B cell (primary cell): ENCODE measurements at regions not wholly inside any gene's neighbourhood (a gene's known extent, or its start where the extent isn't known, plus 50 kb on each side); places are given as distances from the start of the nearest gene placed in this dataset.

Experiments
- ATAC-seq: fragments of 200-7000 bp; cut with Tn5 transposase; one replicate; pipeline ENCODE4 v1.10.0; 2021; ENCODE audit warnings: low read depth, mild to moderate bottlenecking, moderate number of reproducible peaks, moderate library complexity
- CTCF ChIA-PET: fragments of 350-600 bp; sonication (Branson Sonifier 250); formaldehyde crosslinking; loops from one replicate; lab custom pipeline; 2021; ENCODE audit warnings: antibody characterized with exemption, inconsistent platforms; lab: Charles Lee
- POLR2A ChIA-PET: fragments of 350-600 bp; sonication (Branson Sonifier 250); formaldehyde crosslinking; loops from one replicate; lab custom pipeline; 2021; ENCODE audit warnings: antibody characterized with exemption; lab: Charles Lee
- DNase-seq: peaks from one replicate; pipeline ENCODE4 v3.0.0; 2013
- H2AFZ ChIP-seq: 2 replicates; pipeline ENCODE4 v1.6.1; 2012; ENCODE audit warnings: mild to moderate bottlenecking, low read depth, low read length; ENCODE audit not compliant: insufficient read depth, poor library complexity, severe bottlenecking
- H3K27ac ChIP-seq, 2 donors: 1 replicate in 1 of 2; 2 replicates in 1 of 2; pipeline ENCODE4 v1.5.1; 2012 to 2013; ENCODE audit warnings: low read length in 2 of 2, mild to moderate bottlenecking in 2 of 2, moderate library complexity in 1 of 2
- H3K27me3 ChIP-seq, 4 experiments: fragments of 200-600 bp in 1 of 4; sonication (generic) in 1 of 4; replicated peaks in 1 of 4; 1 replicate in 2 of 4; 2 replicates in 2 of 4; pipeline versions ENCODE4 v1.6.1 to v1.7.0; 2013 to 2016; ENCODE audit warnings: low read length in 3 of 4, mild to moderate bottlenecking in 2 of 4, mixed read lengths in 1 of 4, moderate library complexity in 1 of 4; ENCODE audit not compliant: insufficient read depth in 4 of 4, control insufficient read depth in 3 of 4; ENCODE audit errors: control extremely low read depth in 1 of 4
- H3K36me3 ChIP-seq, 2 experiments: replicated peaks in 1 of 2; 1 replicate in 1 of 2; 2 replicates in 1 of 2; pipeline versions ENCODE4 v1.6.1 to v1.7.1; 2013; ENCODE audit warnings: low read length in 1 of 2; ENCODE audit not compliant: insufficient read depth in 2 of 2, control insufficient read depth in 1 of 2; ENCODE audit errors: control extremely low read depth in 1 of 2, extremely low read depth in 1 of 2
- H3K4me1 ChIP-seq, 2 donors: fragments of 200-600 bp in 1 of 2; sonication (generic) in 1 of 2; 1 replicate in 1 of 2; 2 replicates in 1 of 2; pipeline versions ENCODE4 v1.5.1 to v1.6.1; 2013 to 2017; ENCODE audit warnings: low read length in 2 of 2; ENCODE audit not compliant: control insufficient read depth in 2 of 2, insufficient read depth in 2 of 2
- H3K4me2 ChIP-seq: replicated peaks from 2 replicates; pipeline ENCODE3; 2012; ENCODE audit warnings: mild to moderate bottlenecking, low read depth, low read length; ENCODE audit not compliant: poor library complexity, severe bottlenecking
- H3K4me3 ChIP-seq, 5 experiments: fragments of 200-600 bp in 1 of 5; sonication (generic) in 1 of 5; 1 replicate in 3 of 5; 2 replicates in 2 of 5; pipeline versions ENCODE4 v1.5.1 to v1.7.0; 2011 to 2016; ENCODE audit warnings: low read length in 4 of 5, mild to moderate bottlenecking in 4 of 5, low read depth in 2 of 5, control low read depth in 1 of 5, moderate library complexity in 1 of 5; ENCODE audit not compliant: insufficient read depth in 1 of 5; ENCODE audit errors: control extremely low read depth in 1 of 5, extremely low read depth in 1 of 5
- H3K79me2 ChIP-seq: fragments of 200-600 bp; sonication (generic); one replicate; pipeline ENCODE4 v1.6.0; 2016; ENCODE audit warnings: low read length; ENCODE audit not compliant: control insufficient read depth, insufficient read depth
- H3K9ac ChIP-seq: fragments of 200-600 bp; sonication (generic); 2 replicates; pipeline ENCODE4 v1.6.1; 2017; ENCODE audit warnings: mild to moderate bottlenecking, low read length, moderate library complexity
- H3K9me3 ChIP-seq, 3 donors: one replicate each; pipeline versions ENCODE4 v1.6.1 to v1.7.1; 2013; ENCODE audit warnings: low read length in 2 of 3; ENCODE audit not compliant: control insufficient read depth in 2 of 3, insufficient read depth in 1 of 3; ENCODE audit errors: control extremely low read depth in 1 of 3
- H4K20me1 ChIP-seq: 2 replicates; pipeline ENCODE4 v1.6.0; 2012; ENCODE audit warnings: mild to moderate bottlenecking, low read length; ENCODE audit not compliant: insufficient read depth, control insufficient read depth, poor library complexity, severe bottlenecking
- H3K27ac Mint-ChIP-seq: one replicate; pipeline ENCODE4 v1.8.0; 2021; ENCODE audit warnings: mixed read lengths
- H3K27me3 Mint-ChIP-seq: one replicate; pipeline ENCODE4 v1.8.0; 2021; ENCODE audit warnings: mixed read lengths
- H3K4me1 Mint-ChIP-seq: one replicate; pipeline ENCODE4 v1.8.0; 2021; ENCODE audit warnings: mixed read lengths
- H3K4me3 Mint-ChIP-seq: one replicate; pipeline ENCODE4 v1.8.0; 2021; ENCODE audit warnings: mixed read lengths
- H3K9me3 Mint-ChIP-seq: one replicate; pipeline ENCODE4 v1.8.0; 2022; ENCODE audit warnings: mixed read lengths; ENCODE audit not compliant: insufficient read depth
- CTCF ChIP-seq: fragments of 200-600 bp; IDR thresholded peaks from one replicate; pipeline ENCODE4 v1.8.0; 2022; ENCODE audit warnings: antibody characterized with exemption, mild to moderate bottlenecking
- EZH2 ChIP-seq: IDR thresholded peaks from 2 replicates; pipeline ENCODE4 v1.6.1; 2012; ENCODE audit warnings: borderline replicate concordance, low read depth, mild to moderate bottlenecking, moderate library complexity, low read length; ENCODE audit not compliant: insufficient read depth, poor library complexity, severe bottlenecking
- WGBS: methylation state at CpG from one replicate; pipeline ENCODE4 v1.1.5; 2013; ENCODE audit warnings: missing lambda C conversion rate; ENCODE audit not compliant: insufficient coverage; 5-methylcytosine and 5-hydroxymethylcytosine counted together
- intact Hi-C: fragments of 100-400 bp; cut with micrococcal nuclease; formaldehyde crosslinking; loops from one replicate; pipeline ENCODE4 v1.10.0; 2022

DNA sequence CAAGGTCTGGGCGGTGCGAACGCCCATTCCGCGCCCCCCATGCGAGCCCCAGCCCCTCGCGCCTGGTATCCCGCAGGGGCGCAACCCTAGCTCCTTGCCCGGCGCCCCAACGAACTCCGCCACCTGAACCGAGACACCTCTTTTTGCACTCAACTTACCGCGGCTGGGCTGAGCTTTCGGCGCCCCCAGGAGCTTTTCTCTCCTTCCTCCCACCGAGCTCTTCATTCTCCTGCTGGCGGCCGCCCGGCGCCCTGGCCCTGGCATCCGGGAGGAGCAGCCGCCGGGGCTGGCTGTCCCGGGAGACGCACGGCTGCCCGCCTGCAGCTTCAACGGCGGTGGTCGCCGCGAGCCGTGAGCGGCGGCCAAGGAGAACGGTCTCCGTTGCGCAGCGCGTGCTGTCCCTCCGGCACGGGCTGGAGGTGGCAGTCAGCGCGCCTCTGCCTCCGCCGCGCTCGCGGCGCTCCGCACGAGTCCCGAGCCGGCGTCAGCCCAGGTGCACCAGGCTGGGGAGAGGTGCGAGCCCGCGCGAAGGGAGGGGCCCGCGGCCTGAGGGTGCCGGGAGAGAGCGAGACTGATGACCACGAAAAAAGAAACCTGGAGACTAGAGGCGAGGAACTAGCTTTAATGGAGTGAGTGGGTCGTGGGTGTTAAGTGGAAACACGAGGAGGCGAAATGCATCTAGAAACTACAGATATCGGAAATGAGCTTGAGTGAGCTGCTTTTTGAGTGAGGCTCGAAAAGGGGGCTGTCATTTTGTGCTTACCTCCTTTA is 621.5 kb upstream of the ZNF385D start:
- intact Hi-C loops, result no loop called here
- 3% methylated on average over 71 of the region's 74 CpGs for WGBS
- H3K36me3 ChIP-seq, result no peaks in the 10 kb centered on the region
- POLR2A ChIA-PET, result no interaction called here
- no peak for TF ChIP-seq EZH2
- TF ChIP-seq CTCF, result no peak
- H3K27ac ChIP-seq, result no peak overlapping the region
- H3K9me3 ChIP-seq, result peaks cover 0 to 3% (median 0%) of the 10 kb centered on the region in 3 donors
- H3K79me2 ChIP-seq, result no peaks in the 10 kb centered on the region
- H4K20me1 ChIP-seq, result no peaks in the 10 kb centered on the region
- no peak overlapping the region for H2AFZ ChIP-seq
- peaks cover 0 to 10% (median 3%) of the 10 kb centered on the region in 4 experiments for H3K27me3 ChIP-seq
- Mint-ChIP-seq H3K27me3 (peaks cover 34% of the 10 kb centered on the region), H3K4me3 (no peak overlapping the region), H3K27ac (no peak overlapping the region), H3K4me1 (peaks cover 4% of the 10 kb centered on the region), H3K9me3 (no peaks in the 10 kb centered on the region)
- H3K4me3 ChIP-seq, result no peak overlapping the region
- ATAC-seq (no peak), DNase-seq (no peak)
- CTCF ChIA-PET, result no interaction called here
- H3K9ac ChIP-seq, result no peak overlapping the region
- H3K4me1 ChIP-seq, result no peaks in the 10 kb centered on the region
- no peak overlapping the region for H3K4me2 ChIP-seq

- Mint-ChIP-seq H3K4me1 (peaks cover 4% of the 10 kb centered on the region), H3K4me3 (no peak overlapping the region), H3K27me3 (peaks cover 34% of the 10 kb centered on the region), H3K9me3 (no peaks in the 10 kb centered on the region), H3K27ac (no peak overlapping the region)
- Histone ChIP-seq H3K79me2 (no peaks in the 10 kb centered on the region), H3K27ac (no peak overlapping the region), H3K4me1 (no peaks in the 10 kb centered on the region), H2AFZ (no peak overlapping the region), H3K9me3 (peaks cover 0 to 3% (median 0%) of the 10 kb centered on the region in 3 donors), H3K4me2 (no peak overlapping the region), H3K36me3 (no peaks in the 10 kb centered on the region), H3K9ac (no peak overlapping the region), H3K27me3 (peaks cover 0 to 10% (median 3%) of the 10 kb centered on the region in 4 experiments), H3K4me3 (no peak overlapping the region), H4K20me1 (no peaks in the 10 kb centered on the region)
- no peak for TF ChIP-seq EZH2
- no peak for TF ChIP-seq CTCF
- intact Hi-C loops, result no loop called here
- ChIA-PET CTCF (no interaction called here), POLR2A (no interaction called here)
- no peak for ATAC-seq
- no CpG with 5 or more reads among the region's 5 CpGs for WGBS
- no peak for DNase-seq
Measured at GRCh38 chr3:22373182-22373581, 622.2 kb upstream of the ZNF385D start.
